ENCODE measurements at regions not wholly inside any gene's neighbourhood (a gene's known extent, or its start where the extent isn't known, plus 50 kb on each side); places are given as distances from the start of the nearest gene placed in this dataset.

- Histone ChIP-seq H4K20me1 (replicated peaks in 1 of 2; ENCODE audit: control insufficient read depth in 1 of 2, insufficient read depth in 2 of 2, low read length in 2 of 2) (no peaks in the 10 kb centered on the region), H3K9me3 (ENCODE audit: insufficient read depth in 2 of 2, low read depth in 1 of 2, low read length in 1 of 2) (no peaks in the 10 kb centered on the region), H2BK120ac (replicated peaks; ENCODE audit: low read depth, low read length) (no peak overlapping the region), H2AFZ (ENCODE audit: low read length) (no peak overlapping the region), H3K56ac (replicated peaks; ENCODE audit: insufficient read length, low read depth, low read length) (no peak overlapping the region), H3K18ac (ENCODE audit: extremely low read depth, low read length) (no peak overlapping the region), H4K91ac (replicated peaks; ENCODE audit: insufficient read length, low read length) (no peak overlapping the region), H3K36me3 (ENCODE audit: control insufficient read depth in 2 of 4, insufficient read depth in 4 of 4, low read length in 3 of 4) (no peaks in the 10 kb centered on the region), H2AK5ac (ENCODE audit: low read depth, low read length) (no peak overlapping the region), H2BK5ac (ENCODE audit: low read depth, low read length) (no peak overlapping the region), H4K5ac (ENCODE audit: insufficient read length, low read depth, low read length) (no peak overlapping the region), H3K23me2 (ENCODE audit: low read depth, low read length) (no peaks in the 10 kb centered on the region), H2BK15ac (ENCODE audit: low read length) (no peak overlapping the region), H3K27me3 (replicated peaks in 1 of 4; ENCODE audit: control insufficient read depth in 3 of 4, extremely low read depth in 1 of 4, insufficient read depth in 3 of 4, low read length in 3 of 4) (no peaks in the 10 kb centered on the region), H3K14ac (ENCODE audit: insufficient read length) (no peak overlapping the region), H3K4ac (replicated peaks; ENCODE audit: insufficient read length, low read depth, low read length) (no peak overlapping the region), H2BK12ac (ENCODE audit: low read depth, low read length) (no peak overlapping the region), H3K27ac (ENCODE audit: low read depth, low read length) (no peak overlapping the region), H3K4me3 (ENCODE audit: extremely low read depth in 1 of 4, insufficient read depth in 2 of 4, low read depth in 3 of 4, low read length in 4 of 4) (no peak overlapping the region), H3K79me2 (ENCODE audit: control insufficient read depth in 1 of 2, insufficient read depth in 2 of 2, low read length in 2 of 2) (no peaks in the 10 kb centered on the region), H3K4me2 (ENCODE audit: insufficient read depth in 1 of 2, low read depth in 2 of 2, low read length in 2 of 2) (no peak overlapping the region), H3K9ac (replicated peaks in 1 of 4; ENCODE audit: extremely low read depth in 1 of 4, low read depth in 3 of 4, low read length in 3 of 4) (no peak overlapping the region), H3K4me1 (replicated peaks in 1 of 4; ENCODE audit: control insufficient read depth in 3 of 4, insufficient read depth in 4 of 4, low read length in 3 of 4) (no peaks in the 10 kb centered on the region), H3K79me1 (ENCODE audit: low read depth, low read length) (no peaks in the 10 kb centered on the region), H2BK20ac (ENCODE audit: low read length) (no peak overlapping the region), H4K8ac (ENCODE audit: extremely low read depth, insufficient read depth, low read length) (no peak overlapping the region), H3K23ac (ENCODE audit: insufficient read length) (no peak overlapping the region)
- POLR2A ChIA-PET (ENCODE audit: partially characterized antibody) = no interaction called here
- DNase-seq (ENCODE audit: low read depth in 1 of 2, low spot score in 2 of 2) (no peak), FAIRE-seq (no peak)
- CTCF ChIA-PET (ENCODE audit: partially characterized antibody) = no interaction called here
- no peak for TF ChIP-seq SIN3A (conservative IDR thresholded peaks at IDR 0.05 in 1 of 2, IDR thresholded peaks at IDR 0.05 in 1 of 2; ENCODE audit: low read depth in 1 of 2, low read length in 2 of 2)
- TF ChIP-seq MAFK (IDR thresholded peaks at IDR 0.05; ENCODE audit: low read depth, low read length) = no peak
- TF ChIP-seq GABPA (IDR thresholded peaks at IDR 0.05; ENCODE audit: borderline replicate concordance, insufficient read depth, low read length) = no peak
- TF ChIP-seq SIRT6 (IDR thresholded peaks at IDR 0.05; ENCODE audit: low read length) = no peak
- no peak for TF ChIP-seq SP4 (IDR thresholded peaks at IDR 0.05; ENCODE audit: low read length)
- TF ChIP-seq KDM4A (IDR thresholded peaks at IDR 0.05; ENCODE audit: low read depth, low read length, severe bottlenecking) = no peak
- TF ChIP-seq SP1 (IDR thresholded peaks at IDR 0.05; ENCODE audit: low read depth, low read length) = no peak
- TF ChIP-seq RFX5 (IDR thresholded peaks at IDR 0.05; ENCODE audit: borderline replicate concordance, low read depth, low read length) = no peak
- no peak for TF ChIP-seq POLR2AphosphoS5 (IDR thresholded peaks at IDR 0.05; ENCODE audit: low read depth, low read length)
- no peak for TF ChIP-seq BRCA1 (IDR thresholded peaks at IDR 0.05; ENCODE audit: low read depth, low read length)
- no peak for TF ChIP-seq YY1 (IDR thresholded peaks at IDR 0.05; ENCODE audit: low read depth, low read length)
- no peak for TF ChIP-seq JUN (IDR thresholded peaks at IDR 0.05; ENCODE audit: low read depth, low read length)
- no peak for TF ChIP-seq CEBPB (IDR thresholded peaks at IDR 0.05; ENCODE audit: low read depth, low read length)
- no peak for TF ChIP-seq EP300 (IDR thresholded peaks at IDR 0.05; ENCODE audit: borderline replicate concordance in 1 of 2, low read depth in 2 of 2, low read length in 2 of 2)
- TF ChIP-seq TAF7 (optimal IDR thresholded peaks at IDR 0.05; ENCODE audit: borderline replicate concordance, low read depth, low read length) = no peak
- TF ChIP-seq SAP30 (IDR thresholded peaks at IDR 0.05; ENCODE audit: insufficient read depth, insufficient replicate concordance, low read length) = no peak
- TF ChIP-seq CHD2 (IDR thresholded peaks at IDR 0.05; ENCODE audit: low read length) = no peak
These were observed 239.6 kb upstream of the TUSC1 start for GRCh38 chr9:25917731-25918362.
